Breast epithelium (tissue), 4 donors: ENCODE measurements at regions not wholly inside any gene's neighbourhood (a gene's known extent, or its start where the extent isn't known, plus 50 kb on each side); places are given as distances from the start of the nearest gene placed in this dataset.

Experiments used
- DNase-seq, 2 donors: peaks; one replicate each; pipeline ENCODE4 v3.0.0-alpha.2; 2019; ENCODE audit warnings: low spot score in 2 of 2
- H3K27ac ChIP-seq, 2 donors: fragments of 200-600 bp; sonication (generic) in 1 of 2; one replicate each; pipeline ENCODE4 v1.5.1; 2016 to 2019; ENCODE audit warnings: mild to moderate bottlenecking in 1 of 2
- H3K27me3 ChIP-seq, 2 donors: fragments of 200-600 bp; sonication (generic) in 1 of 2; one replicate each; pipeline versions ENCODE4 v1.5.1 to v1.6.0; 2017 to 2019; ENCODE audit warnings: control low read depth in 1 of 2, mild to moderate bottlenecking in 1 of 2
- H3K36me3 ChIP-seq: fragments of 200-600 bp; one replicate; pipeline ENCODE4 v1.5.1; 2019
- H3K4me1 ChIP-seq, 2 donors: fragments of 200-600 bp; sonication (generic); one replicate each; pipeline ENCODE4 v1.5.1; 2016 to 2019; ENCODE audit warnings: control low read depth in 1 of 2
- H3K4me3 ChIP-seq, 3 donors: fragments of 200-600 bp; sonication (generic); 1 replicate in 2 of 3; 2 replicates in 1 of 3; pipeline ENCODE4 v1.5.1; 2016 to 2019; ENCODE audit warnings: mild to moderate bottlenecking in 3 of 3, moderate library complexity in 2 of 3
- H3K9me3 ChIP-seq, 2 donors: fragments of 200-600 bp; sonication (generic) in 1 of 2; one replicate each; pipeline ENCODE4 v1.5.1; 2016 to 2019; ENCODE audit warnings: control low read depth in 1 of 2
- POLR2A ChIP-seq: fragments of 450-650 bp; IDR thresholded peaks from one replicate; pipeline ENCODE4 v1.6.1; 2016; ENCODE audit warnings: antibody characterized with exemption, mild to moderate bottlenecking, moderate library complexity
- POLR2AphosphoS5 ChIP-seq, 3 donors: sonication (generic); formaldehyde crosslinking; IDR thresholded peaks; one replicate each; pipeline ENCODE4 v1.6.1; 2017; ENCODE audit warnings: antibody characterized with exemption in 3 of 3
- intact Hi-C: fragments of 100-400 bp; cut with DNase I; formaldehyde crosslinking; loops from one replicate; pipeline ENCODE4 v1.15.1; 2023; ENCODE audit warnings: low total_unique reads
- TF ChIP-seq, protein P1 (sequence below), 3 donors: fragments of 450-650 bp; IDR thresholded peaks; one replicate each; pipeline ENCODE4 v1.5.1; 2016 to 2017; ENCODE audit warnings: antibody characterized with exemption in 3 of 3, mild to moderate bottlenecking in 3 of 3, moderate library complexity in 3 of 3

DNA sequence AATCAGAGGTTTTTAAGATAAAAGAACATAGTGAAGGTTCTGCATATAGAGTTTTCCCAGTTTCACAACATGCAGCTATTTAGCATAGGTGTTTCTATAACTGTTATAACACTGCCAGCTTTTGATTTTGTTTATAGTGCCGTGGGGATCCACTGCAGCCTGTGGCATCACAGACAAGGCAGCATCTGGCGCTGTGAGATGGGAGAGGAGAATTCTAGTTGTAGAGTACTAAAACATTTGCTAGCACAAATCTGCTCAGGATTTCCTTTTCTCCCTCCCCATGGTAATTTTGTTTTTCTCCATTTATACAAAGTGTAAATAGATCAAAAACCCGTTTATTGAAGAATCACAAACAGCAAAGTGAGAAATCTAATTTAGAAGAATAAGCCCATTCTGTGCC lies 482.8 kb upstream of the NCAM2 start:
- no peak overlapping the region for H3K27ac ChIP-seq
- DNase-seq: no peak
- H3K9me3 ChIP-seq: no peaks in the 10 kb centered on the region
- no peaks in the 10 kb centered on the region for H3K27me3 ChIP-seq
- intact Hi-C loops: no loop called here
- TF ChIP-seq POLR2AphosphoS5 (IDR thresholded peaks at IDR 0.05) (no peak), POLR2A (no peak)
- TF ChIP-seq, protein P1, sequence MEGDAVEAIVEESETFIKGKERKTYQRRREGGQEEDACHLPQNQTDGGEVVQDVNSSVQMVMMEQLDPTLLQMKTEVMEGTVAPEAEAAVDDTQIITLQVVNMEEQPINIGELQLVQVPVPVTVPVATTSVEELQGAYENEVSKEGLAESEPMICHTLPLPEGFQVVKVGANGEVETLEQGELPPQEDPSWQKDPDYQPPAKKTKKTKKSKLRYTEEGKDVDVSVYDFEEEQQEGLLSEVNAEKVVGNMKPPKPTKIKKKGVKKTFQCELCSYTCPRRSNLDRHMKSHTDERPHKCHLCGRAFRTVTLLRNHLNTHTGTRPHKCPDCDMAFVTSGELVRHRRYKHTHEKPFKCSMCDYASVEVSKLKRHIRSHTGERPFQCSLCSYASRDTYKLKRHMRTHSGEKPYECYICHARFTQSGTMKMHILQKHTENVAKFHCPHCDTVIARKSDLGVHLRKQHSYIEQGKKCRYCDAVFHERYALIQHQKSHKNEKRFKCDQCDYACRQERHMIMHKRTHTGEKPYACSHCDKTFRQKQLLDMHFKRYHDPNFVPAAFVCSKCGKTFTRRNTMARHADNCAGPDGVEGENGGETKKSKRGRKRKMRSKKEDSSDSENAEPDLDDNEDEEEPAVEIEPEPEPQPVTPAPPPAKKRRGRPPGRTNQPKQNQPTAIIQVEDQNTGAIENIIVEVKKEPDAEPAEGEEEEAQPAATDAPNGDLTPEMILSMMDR (IDR thresholded peaks at IDR 0.05): no peak
- H3K4me3 ChIP-seq: no peak overlapping the region
- H3K4me1 ChIP-seq: no peaks in the 10 kb centered on the region
- no peaks in the 10 kb centered on the region for H3K36me3 ChIP-seq

DNA sequence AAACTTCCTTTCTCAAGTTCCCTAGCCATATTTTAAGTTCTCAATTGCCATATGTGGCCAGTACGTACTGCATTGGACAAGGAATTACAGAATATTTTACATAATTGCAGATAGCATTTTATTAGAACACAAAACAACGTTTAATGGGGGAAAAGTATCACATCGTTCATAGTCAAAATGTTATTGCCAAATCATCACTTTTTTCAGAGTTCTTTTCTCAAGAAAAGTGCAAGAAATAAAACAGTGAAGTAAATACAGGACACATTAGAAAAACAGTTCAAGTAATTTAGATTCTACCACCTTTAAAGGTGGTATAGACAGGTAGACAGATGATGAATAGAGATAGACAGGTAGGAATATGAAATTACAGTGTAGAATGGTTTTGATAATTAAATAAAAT lies 479.1 kb upstream of the NCAM2 start:
- Histone ChIP-seq H3K27me3 (no peaks in the 10 kb centered on the region), H3K9me3 (no peaks in the 10 kb centered on the region), H3K4me1 (no peaks in the 10 kb centered on the region), H3K4me3 (no peak overlapping the region), H3K36me3 (no peaks in the 10 kb centered on the region), H3K27ac (no peak overlapping the region)
- TF ChIP-seq, protein P1 (IDR thresholded peaks at IDR 0.05): no peak
- TF ChIP-seq POLR2AphosphoS5 (IDR thresholded peaks at IDR 0.05): no peak
- TF ChIP-seq POLR2A: no peak
- no peak for DNase-seq
- intact Hi-C loops: no loop called here

DNA sequence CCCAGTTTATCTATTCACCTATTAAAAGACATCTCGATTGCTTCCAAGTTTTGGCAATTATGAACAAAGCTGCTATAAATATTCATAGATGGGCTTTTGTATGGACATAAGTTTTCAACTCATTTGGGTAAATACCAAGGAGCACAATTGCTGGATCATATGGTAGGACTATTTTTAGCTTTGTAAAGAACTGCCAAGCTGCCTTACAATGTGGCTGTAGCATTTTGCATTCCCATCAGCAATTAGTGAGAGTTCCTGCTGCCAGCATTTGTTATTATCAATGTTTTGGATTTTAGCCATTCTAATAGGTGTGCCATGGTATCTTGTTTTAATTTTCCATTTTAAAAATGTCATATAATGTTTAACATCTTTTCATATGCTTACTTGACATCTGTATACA lies 475.6 kb upstream of the NCAM2 start:
- DNase-seq: no peak
- H3K27me3 ChIP-seq: no peaks in the 10 kb centered on the region
- H3K27ac ChIP-seq: no peak overlapping the region
- no peak overlapping the region for H3K4me3 ChIP-seq
- H3K9me3 ChIP-seq: no peaks in the 10 kb centered on the region
- TF ChIP-seq, protein P1 (IDR thresholded peaks at IDR 0.05): no peak
- no peak for TF ChIP-seq POLR2A
- TF ChIP-seq POLR2AphosphoS5 (IDR thresholded peaks at IDR 0.05): no peak
- intact Hi-C loops: no loop called here
- H3K36me3 ChIP-seq: no peaks in the 10 kb centered on the region
- H3K4me1 ChIP-seq: no peaks in the 10 kb centered on the region

DNA sequence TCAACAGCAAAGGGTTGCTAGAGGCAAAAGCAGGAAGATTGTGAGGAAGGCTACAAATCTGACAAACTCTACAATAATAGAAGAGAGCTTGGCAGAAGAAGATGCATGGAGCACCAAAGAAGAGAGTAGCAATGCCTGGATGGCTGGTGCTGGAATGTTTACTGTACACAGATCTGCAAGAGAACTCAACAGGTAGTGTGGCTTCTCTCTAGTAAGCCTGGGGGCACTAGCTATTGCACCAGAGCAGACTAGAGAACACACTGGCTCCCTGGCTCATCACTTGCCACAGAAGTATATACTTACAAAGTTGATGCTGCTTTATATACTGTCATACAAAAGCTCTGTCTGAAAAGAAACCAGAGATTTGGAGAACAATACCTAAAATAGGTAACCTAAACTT lies 475.0 kb upstream of the NCAM2 start:
- Histone ChIP-seq H3K27ac (no peak overlapping the region), H3K4me1 (no peaks in the 10 kb centered on the region), H3K27me3 (no peaks in the 10 kb centered on the region), H3K4me3 (no peak overlapping the region), H3K36me3 (no peaks in the 10 kb centered on the region), H3K9me3 (no peaks in the 10 kb centered on the region)
- intact Hi-C loops: no loop called here
- DNase-seq: no peak
- no peak for TF ChIP-seq POLR2AphosphoS5 (IDR thresholded peaks at IDR 0.05)
- TF ChIP-seq, protein P1 (IDR thresholded peaks at IDR 0.05): no peak

DNA sequence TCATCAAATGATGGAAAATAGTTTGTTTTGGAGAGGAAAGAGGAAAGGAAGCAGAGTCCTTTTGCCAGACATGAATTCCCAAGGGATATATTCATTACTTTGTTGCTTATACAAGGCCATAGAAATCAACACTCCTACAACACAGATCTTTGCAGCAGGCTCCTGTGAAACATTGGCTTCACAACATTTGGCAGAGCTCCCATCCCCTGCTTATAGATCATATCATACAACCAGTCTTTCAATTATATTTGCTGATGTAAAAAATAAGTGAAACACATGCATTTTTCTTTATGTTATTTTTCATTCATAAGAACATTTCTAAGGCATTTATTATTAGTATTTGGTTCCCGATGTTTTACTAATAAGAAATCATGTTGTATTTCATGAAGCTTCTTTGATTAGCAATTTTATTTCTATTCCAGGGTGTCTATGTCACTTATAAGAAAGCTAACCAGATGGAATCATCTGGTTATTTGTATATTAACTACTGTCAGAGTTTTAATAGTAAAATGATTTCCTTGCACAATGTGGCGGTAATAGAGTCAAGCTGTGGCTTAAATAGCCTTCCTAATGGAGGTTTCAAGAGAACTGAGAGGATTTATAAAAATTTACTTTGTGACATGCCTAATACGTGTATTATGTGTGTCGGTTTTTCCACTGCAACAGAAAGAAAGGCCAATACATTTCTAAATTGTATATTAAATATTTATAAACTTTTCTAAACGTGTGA lies 470.3 kb upstream of the NCAM2 start:
- Histone ChIP-seq H3K9me3 (no peaks in the 10 kb centered on the region), H3K27ac (no peak overlapping the region), H3K4me3 (no peak overlapping the region), H3K4me1 (no peaks in the 10 kb centered on the region), H3K36me3 (no peaks in the 10 kb centered on the region), H3K27me3 (no peaks in the 10 kb centered on the region)
- DNase-seq: no peak
- intact Hi-C loops: no loop called here
- TF ChIP-seq POLR2A (no peak), POLR2AphosphoS5 (IDR thresholded peaks at IDR 0.05) (no peak)
- TF ChIP-seq, protein P1 (IDR thresholded peaks at IDR 0.05): no peak
